ENCODE measurements at regions not wholly inside any gene's neighbourhood (a gene's known extent, or its start where the extent isn't known, plus 50 kb on each side); places are given as distances from the start of the nearest gene placed in this dataset.

DNA sequence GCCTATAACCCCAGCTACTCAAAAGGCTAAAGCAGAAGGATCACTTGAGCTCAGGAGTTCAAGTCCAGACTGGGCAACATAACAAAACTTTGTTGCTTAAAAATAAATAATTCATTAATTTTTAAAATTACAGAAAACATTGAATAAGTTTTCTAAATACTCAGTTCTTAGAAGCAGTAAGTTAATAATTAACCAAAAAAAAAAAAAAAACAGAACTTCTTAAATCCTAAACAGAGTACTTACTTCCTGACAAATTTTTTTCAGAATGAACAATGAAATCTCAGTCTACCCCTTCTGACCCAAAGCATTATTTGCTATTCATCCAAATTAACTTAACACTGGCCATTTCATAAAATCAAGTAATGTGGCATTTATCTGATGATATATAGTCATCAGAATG, 65.4 kb upstream of the ARHGAP32 start:
- Histone ChIP-seq H4K20me1 (replicated peaks in 1 of 2; ENCODE audit: control insufficient read depth in 1 of 2, insufficient read depth in 2 of 2, low read length in 2 of 2) (no peaks in the 10 kb centered on the region), H3K56ac (replicated peaks; ENCODE audit: insufficient read length, low read depth, low read length) (no peak overlapping the region), H3K23ac (ENCODE audit: insufficient read length) (no peak overlapping the region), H3K4me1 (replicated peaks in 1 of 4; ENCODE audit: control insufficient read depth in 3 of 4, insufficient read depth in 4 of 4, low read length in 3 of 4) (peaks cover 0 to 16% (median 7%) of the 10 kb centered on the region in 4 experiments; a peak in 4 of 7 replicates), H3K23me2 (ENCODE audit: low read depth, low read length) (no peaks in the 10 kb centered on the region), H3K79me2 (ENCODE audit: control insufficient read depth in 1 of 2, insufficient read depth in 2 of 2, low read length in 2 of 2) (peaks cover 0 to 89% of the 10 kb centered on the region in 2 experiments; a peak in 2 of 4 replicates), H2BK20ac (ENCODE audit: low read length) (no peak overlapping the region), H3K27me3 (replicated peaks in 1 of 4; ENCODE audit: control insufficient read depth in 3 of 4, extremely low read depth in 1 of 4, insufficient read depth in 3 of 4, low read length in 3 of 4) (no peaks in the 10 kb centered on the region), H2AFZ (ENCODE audit: low read length) (no peak overlapping the region), H2BK5ac (ENCODE audit: low read depth, low read length) (no peak overlapping the region), H3K79me1 (ENCODE audit: low read depth, low read length) (no peaks in the 10 kb centered on the region), H4K8ac (ENCODE audit: extremely low read depth, insufficient read depth, low read length) (no peak overlapping the region), H3K9me3 (ENCODE audit: insufficient read depth in 2 of 2, low read depth in 1 of 2, low read length in 1 of 2) (no peaks in the 10 kb centered on the region), H4K5ac (ENCODE audit: insufficient read length, low read depth, low read length) (no peak overlapping the region), H4K91ac (replicated peaks; ENCODE audit: insufficient read length, low read length) (no peak overlapping the region), H3K4me3 (ENCODE audit: extremely low read depth in 1 of 4, insufficient read depth in 2 of 4, low read depth in 3 of 4, low read length in 4 of 4) (no peak overlapping the region), H2BK15ac (ENCODE audit: low read length) (no peak overlapping the region), H3K4ac (replicated peaks; ENCODE audit: insufficient read length, low read depth, low read length) (no peak overlapping the region), H3K4me2 (ENCODE audit: insufficient read depth in 1 of 2, low read depth in 2 of 2, low read length in 2 of 2) (no peak overlapping the region), H2BK12ac (ENCODE audit: low read depth, low read length) (no peak overlapping the region), H3K18ac (ENCODE audit: extremely low read depth, low read length) (no peak overlapping the region), H2BK120ac (replicated peaks; ENCODE audit: low read depth, low read length) (no peak overlapping the region), H3K9ac (replicated peaks in 1 of 4; ENCODE audit: extremely low read depth in 1 of 4, low read depth in 3 of 4, low read length in 3 of 4) (no peak overlapping the region), H3K27ac (ENCODE audit: low read depth, low read length) (no peak overlapping the region), H3K14ac (ENCODE audit: insufficient read length) (no peak overlapping the region), H2AK5ac (ENCODE audit: low read depth, low read length) (no peak overlapping the region), H3K36me3 (ENCODE audit: control insufficient read depth in 2 of 4, insufficient read depth in 4 of 4, low read length in 3 of 4) (no peaks in the 10 kb centered on the region)
- FAIRE-seq (no peak), DNase-seq (ENCODE audit: low read depth in 1 of 2, low spot score in 2 of 2) (no peak)
- ChIA-PET CTCF (ENCODE audit: partially characterized antibody) (no interaction called here), POLR2A (ENCODE audit: partially characterized antibody) (interaction anchor here (1.0 kb wide), 1 partner anchor 9 kb away, joined by 3 read pairs; no protein-coding TSS in a partner anchor)
- TF ChIP-seq POLR2AphosphoS5 (IDR thresholded peaks at IDR 0.05; ENCODE audit: low read depth, low read length) = no peak
- no peak for TF ChIP-seq CBX5 (IDR thresholded peaks at IDR 0.05; ENCODE audit: low read depth, low read length)
- TF ChIP-seq HDAC6 (IDR thresholded peaks at IDR 0.05; ENCODE audit: low read depth, low read length) = no peak
- TF ChIP-seq CHD2 (IDR thresholded peaks at IDR 0.05; ENCODE audit: low read length) = no peak
- no peak for TF ChIP-seq SIRT6 (IDR thresholded peaks at IDR 0.05; ENCODE audit: low read length)
- TF ChIP-seq JUND (IDR thresholded peaks at IDR 0.05; ENCODE audit: low read length) = no peak
- no peak for TF ChIP-seq POU5F1 (IDR thresholded peaks at IDR 0.05; ENCODE audit: low read depth, low read length)
- TF ChIP-seq, protein P1, sequence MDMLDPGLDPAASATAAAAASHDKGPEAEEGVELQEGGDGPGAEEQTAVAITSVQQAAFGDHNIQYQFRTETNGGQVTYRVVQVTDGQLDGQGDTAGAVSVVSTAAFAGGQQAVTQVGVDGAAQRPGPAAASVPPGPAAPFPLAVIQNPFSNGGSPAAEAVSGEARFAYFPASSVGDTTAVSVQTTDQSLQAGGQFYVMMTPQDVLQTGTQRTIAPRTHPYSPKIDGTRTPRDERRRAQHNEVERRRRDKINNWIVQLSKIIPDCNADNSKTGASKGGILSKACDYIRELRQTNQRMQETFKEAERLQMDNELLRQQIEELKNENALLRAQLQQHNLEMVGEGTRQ (IDR thresholded peaks at IDR 0.05; ENCODE audit: low read length) = no peak
- TF ChIP-seq PHF8 (conservative IDR thresholded peaks at IDR 0.05; ENCODE audit: low read depth, low read length) = no peak
- TF ChIP-seq BCL11A (IDR thresholded peaks at IDR 0.05; ENCODE audit: low read depth in 2 of 2, low read length in 2 of 2) = no peak
- TF ChIP-seq FOSL1 (IDR thresholded peaks at IDR 0.05; ENCODE audit: insufficient read depth, low read depth, low read length) = no peak
- TF ChIP-seq EP300 (IDR thresholded peaks at IDR 0.05; ENCODE audit: borderline replicate concordance in 1 of 2, low read depth in 2 of 2, low read length in 2 of 2) = no peak
- TF ChIP-seq SP1 (IDR thresholded peaks at IDR 0.05; ENCODE audit: low read depth, low read length) = no peak
- TF ChIP-seq SP4 (IDR thresholded peaks at IDR 0.05; ENCODE audit: low read length) = no peak
- no peak for TF ChIP-seq RBBP5 (IDR thresholded peaks at IDR 0.05; ENCODE audit: borderline replicate concordance, low read depth, low read length)
- no peak for TF ChIP-seq CREB1 (IDR thresholded peaks at IDR 0.05)
- no peak for TF ChIP-seq SP2 (IDR thresholded peaks at IDR 0.05; ENCODE audit: low read length)

Measured in H1 (cell line).